Lung microvascular endothelial cell (primary cell): ENCODE measurements at regions not wholly inside any gene's neighbourhood (a gene's known extent, or its start where the extent isn't known, plus 50 kb on each side); places are given as distances from the start of the nearest gene placed in this dataset.
"Not testable (repeated sequence)": the region's sequence is repeated elsewhere in the genome, so short reads cannot be mapped to it uniquely, and the experiment has no call there.

Source experiments
- DNase-seq, 2 donors: peaks; one replicate each; pipeline versions ENCODE4 v3.0.0 to v3.0.0-alpha.2; 2010; ENCODE audit warnings: low read depth in 2 of 2

- DNase-seq, result no peak
These were observed 325.9 kb downstream of the SATB2 start for GRCh38 chr2:199131876-199132275.

DNA sequence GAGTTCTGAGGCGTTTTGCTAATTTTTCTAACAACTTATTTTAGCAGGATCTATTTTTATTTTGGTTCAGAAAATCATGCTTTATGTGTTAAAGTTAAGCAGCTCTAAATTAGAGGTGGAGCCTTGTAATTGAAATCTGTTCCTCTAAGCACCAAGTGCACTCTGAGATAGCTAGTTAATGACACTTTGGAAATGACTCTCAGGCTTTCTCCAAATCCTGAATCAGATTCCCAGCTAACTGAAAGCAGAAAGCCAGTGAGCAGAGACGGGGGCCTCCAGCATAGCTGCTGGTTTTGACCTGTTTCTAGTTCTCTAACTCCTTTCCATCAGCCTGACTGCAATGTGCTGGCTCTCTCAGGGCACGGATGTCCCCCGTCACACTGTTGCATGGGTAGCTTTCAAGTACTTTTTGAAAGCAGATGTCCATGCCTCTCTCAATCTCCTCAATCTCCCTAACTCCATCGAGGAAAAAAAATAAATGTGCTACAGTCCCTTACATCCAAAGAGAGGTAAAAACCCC is 326.5 kb downstream of the SATB2 start:
- no peak for DNase-seq

DNA sequence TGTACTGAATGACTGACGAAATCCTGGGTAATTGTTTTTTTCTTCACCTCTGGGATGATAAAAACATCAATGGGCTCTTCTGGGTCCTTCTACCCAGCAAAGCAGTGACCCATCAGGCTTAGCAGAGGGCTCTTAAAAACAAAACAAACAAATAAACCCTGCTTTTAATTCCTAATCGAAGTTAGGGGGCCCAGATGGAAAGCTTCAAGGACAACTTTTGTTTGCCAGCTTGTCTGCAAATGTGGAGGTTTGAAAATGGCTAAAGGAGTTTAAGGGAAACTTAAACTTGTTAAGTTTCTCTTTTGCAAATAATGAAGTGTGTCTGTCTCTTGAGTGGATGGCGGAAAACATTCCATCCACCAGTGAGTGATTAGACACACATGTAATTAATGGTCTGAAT is 327.2 kb downstream of the SATB2 start:
- no peak for DNase-seq

DNA sequence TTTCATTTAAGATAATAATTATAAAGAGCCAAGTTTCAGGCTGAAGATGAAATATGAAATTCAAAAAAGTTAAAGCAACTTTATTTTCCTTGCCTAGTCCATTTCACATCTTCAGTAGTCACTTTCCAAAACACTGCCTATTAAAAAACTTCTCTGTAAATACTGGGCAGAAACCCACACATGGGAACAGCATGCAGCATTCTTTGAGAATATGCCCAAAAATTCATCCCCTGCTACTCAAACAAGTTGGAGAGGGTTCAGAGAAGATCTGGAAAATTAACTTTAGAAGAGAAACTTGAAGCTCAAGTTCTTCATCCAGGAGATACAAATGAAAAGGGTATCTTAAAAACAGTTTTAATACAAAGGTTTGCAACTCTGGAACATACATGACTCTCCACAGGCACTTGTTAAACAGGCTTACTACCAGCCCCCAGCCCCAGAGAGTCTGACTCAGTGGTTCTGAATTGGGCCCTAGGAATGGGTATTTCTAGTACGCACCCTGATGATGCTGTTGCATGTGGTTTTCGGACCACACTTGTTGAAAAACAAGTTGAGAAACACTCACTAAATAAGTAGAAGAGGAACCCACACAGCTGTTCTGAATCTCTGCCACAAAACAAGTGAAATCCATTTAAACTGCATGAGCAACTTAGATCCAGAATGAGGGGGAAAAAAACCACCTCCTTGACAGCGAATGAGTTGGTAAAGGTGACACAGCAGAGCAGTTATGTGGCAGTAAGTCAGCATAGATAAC is 329.1 kb downstream of the SATB2 start:
- no peak for DNase-seq

DNA sequence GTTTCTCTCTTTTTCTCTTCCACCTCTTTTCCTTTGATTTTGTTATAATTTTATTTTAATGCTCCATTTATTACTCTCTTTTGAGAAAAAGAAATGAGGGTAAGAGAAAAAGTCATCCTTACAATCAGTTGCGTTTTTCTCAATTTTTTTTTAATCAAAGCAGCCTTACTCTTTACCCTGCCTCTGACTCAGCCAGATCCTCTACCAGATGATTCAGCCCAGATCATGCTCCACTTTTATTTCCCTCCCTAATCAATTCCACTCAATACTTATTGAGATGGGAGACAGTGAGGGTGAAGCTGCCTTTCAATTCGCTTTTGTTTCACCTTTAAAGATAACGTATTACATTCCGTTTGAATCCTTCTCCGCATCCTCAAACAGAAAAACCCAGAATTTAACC is 337.9 kb downstream of the SATB2 start:
- DNase-seq, result no peak

- no peak for DNase-seq
These were observed 339.0 kb downstream of the SATB2 start for GRCh38 chr2:199118673-199119112.

- no peak for DNase-seq
These were observed 342.6 kb downstream of the SATB2 start for GRCh38 chr2:199115169-199115568.

DNA sequence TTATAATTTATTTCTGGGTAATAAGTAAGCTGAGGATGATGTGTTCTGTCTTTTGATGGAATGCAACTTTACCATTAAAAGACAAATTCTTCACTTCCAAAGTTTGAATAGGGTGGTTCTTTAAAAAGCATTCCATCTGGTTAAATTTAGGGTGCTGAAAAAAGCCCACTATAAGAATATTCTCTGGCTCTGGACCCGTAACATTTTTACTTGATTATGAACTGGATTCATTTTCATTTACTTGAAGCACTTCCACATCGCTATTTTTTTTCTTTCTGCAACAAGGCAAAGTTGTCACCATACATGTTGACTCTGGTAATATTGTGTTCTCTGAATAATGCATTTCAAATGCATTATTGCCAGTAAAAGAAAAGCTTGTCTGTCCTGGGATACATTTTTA is 344.6 kb downstream of the SATB2 start:
- no peak for DNase-seq

DNA sequence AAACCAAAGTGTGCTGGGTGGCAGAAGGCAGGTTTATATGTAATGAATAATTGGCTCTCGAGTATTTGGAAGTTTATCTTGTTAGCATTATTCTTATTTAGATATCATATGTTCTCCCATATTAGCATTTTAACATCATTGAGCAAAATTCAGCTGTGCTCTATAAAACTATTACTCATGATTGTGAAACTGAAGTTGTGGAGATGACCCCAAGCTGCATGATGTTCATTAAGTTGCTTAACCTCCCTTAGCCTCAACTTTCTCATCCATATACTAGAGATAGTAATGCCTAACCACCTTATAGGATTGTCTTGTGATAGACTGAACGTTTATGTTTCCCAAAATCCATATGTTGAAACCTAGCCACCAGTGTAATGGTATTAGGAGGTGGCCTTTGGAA is 346.3 kb downstream of the SATB2 start:
- DNase-seq, result no peak

GRCh38 chr2:199108056-199108455 is 349.7 kb downstream of the SATB2 start:
- DNase-seq, result no peak

GRCh38 chr2:199105826-199106225 is 351.9 kb downstream of the SATB2 start:
- no peak for DNase-seq

GRCh38 chr2:199101487-199101886 is 356.3 kb downstream of the SATB2 start:
- DNase-seq, result no peak

GRCh38 chr2:199100326-199101110 is 357.2 kb downstream of the SATB2 start:
- DNase-seq, result no peak

DNA sequence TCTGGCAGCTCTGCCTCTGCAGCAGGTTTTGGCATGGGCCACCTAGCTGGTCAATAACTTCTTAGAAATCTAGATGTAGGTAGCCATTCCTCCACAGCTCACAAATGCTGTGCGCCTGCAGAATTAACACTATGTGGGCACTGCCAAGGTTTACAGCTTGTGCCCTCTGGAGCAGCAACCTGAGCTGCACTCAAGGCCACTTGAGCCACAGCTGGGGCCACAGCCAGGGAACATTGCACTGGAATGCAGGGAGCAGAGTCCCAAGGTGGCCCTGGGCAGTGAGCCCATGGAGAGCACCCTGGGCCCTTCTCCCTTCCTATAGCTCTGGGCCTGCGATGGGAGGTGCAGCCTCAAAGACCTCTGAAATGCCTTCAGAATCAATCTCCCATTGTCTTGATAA is 365.3 kb downstream of the SATB2 start:
- DNase-seq, result no peak

- DNase-seq, result no peak
These were observed 372.5 kb downstream of the SATB2 start for GRCh38 chr2:199085261-199085660.

DNA sequence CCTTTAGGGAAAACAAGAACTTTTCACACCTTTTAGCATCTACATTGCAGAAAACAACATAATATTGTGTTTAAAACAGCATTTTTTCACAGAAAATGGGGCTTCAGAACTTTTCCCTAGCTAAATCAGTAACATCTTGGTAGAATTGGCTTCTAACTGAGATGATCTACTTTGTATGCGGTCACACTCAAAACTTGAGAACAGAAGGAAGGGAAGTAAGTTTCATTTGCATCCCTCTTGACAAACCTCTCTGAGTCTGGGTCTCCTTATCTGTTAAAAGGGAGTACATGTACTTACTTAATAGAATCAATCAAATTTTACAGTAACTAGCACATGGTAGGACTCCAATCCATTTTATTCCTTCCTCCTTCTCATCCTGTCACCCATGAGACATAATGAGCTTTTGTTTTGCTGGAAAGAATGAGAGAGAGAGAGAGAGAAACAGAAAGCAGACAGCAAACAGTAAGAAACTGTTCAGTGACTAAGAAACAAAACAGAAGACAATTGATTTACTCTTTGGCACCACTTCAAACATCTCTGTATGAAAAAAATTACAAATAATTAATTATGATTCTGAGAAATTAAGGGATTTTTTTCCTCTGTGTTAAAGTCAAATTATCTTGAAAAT is 387.3 kb downstream of the SATB2 start:
- no peak for DNase-seq

DNA sequence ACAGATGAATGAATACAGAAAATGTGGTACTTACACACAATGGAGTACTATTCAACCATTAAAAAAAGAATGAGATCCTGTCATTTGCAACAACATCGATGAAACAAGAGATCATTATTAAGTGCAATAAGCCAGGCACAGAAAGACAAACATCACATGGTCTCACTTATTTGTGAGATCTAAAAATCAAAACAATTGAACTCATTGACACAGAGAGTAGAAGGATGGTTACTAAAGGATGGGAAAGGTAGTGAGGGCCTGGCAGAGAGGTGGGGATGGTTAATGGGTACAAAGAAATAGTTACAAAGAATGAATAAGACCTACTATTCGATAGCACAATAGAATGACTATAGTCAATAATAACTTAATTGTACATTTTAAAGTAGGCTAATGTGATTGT is 393.5 kb downstream of the SATB2 start:
- DNase-seq, result no peak

DNA sequence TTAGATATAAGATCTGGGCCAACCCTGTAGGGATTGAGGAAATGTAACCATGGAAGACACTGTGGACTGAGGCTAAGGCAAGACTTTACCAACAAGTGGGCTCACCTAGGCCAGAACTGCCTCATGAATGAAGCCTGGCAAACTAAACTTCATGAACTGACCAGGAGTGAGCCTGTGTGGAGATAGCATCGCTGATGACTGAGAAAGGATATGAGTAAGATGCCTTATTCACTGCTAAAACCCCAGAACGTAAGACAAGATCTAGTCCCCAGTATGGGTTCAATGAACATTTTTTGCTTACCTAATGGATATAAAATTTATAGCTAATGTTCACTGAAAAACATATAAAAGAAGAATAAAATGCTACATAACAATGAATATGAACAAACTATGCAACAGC is 399.8 kb downstream of the SATB2 start:
- DNase-seq, result peak in 1 of 2 donors; percentile 2

GRCh38 chr2:199055336-199055735 is 402.4 kb downstream of the SATB2 start:
- DNase-seq, result peak in 1 of 2 donors; percentile 1

DNA sequence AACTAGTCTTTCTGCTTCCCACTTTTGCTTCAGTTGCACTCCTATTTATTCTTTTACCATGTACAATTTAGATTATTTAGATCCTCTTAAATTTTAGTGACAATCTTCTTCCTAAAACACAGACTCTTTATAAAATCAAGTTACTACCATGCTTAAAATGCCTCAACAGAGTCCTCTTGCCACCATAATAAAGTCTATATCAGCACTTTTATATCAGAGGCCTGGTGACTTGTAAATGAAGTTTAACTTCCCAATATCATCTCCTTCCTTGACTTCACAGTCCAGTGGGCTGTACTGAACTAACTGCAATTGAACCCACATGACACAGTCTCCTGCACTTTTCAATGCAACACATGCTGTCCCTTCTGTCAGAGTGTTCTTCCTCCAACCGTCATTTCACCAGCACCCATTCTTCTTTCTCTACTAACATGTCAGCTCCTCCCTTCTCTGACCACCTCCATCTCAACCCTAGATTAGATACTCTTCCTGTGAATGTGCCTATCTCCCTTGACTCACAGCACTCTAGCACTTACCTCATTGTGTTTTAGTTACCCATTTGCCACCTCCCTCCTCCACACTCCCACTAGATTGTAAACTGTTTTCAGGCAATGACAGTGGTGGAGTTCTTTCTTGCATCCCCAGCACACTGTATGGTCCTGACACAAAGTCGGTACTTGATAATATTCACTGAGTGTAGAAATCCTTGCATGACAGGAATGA is 414.9 kb downstream of the SATB2 start:
- no peak for DNase-seq

- no peak for DNase-seq
These were observed 417.2 kb downstream of the SATB2 start for GRCh38 chr2:199040522-199040921.

DNA sequence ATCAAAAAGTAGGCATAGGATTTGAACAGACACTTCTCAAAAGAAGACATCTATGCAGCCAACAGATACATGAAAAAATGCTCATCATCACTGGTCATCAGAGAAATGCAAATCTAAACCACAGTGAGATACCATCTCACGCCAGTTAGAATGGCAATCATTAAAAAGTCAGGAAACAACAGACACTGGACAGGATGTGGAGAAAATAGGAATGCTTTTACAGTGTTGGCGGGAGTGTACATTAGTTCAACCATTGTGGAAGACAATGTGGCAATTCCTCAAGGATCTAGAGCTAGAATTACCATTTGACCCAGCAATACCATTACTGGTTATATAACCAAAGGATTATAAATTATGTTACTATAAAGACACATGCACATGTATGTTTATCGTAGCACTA is 424.0 kb downstream of the SATB2 start:
- DNase-seq, result not testable (repeated sequence)
